NOMO-1 treated with dmso at 0.1 percent for 144 hours (cell line): ENCODE measurements at regions not wholly inside any gene's neighbourhood (a gene's known extent, or its start where the extent isn't known, plus 50 kb on each side); places are given as distances from the start of the nearest gene placed in this dataset.

Experiments
- DNase-seq: peaks from one replicate; lab custom pipeline; 2025; ENCODE audit not compliant: unreplicated experiment; lab: John Stamatoyannopoulos, UW

GRCh38 chr17:72254808-72255449, 134.1 kb downstream of the SOX9 start:
- no peak for DNase-seq

GRCh38 chr17:72255481-72255880, 134.7 kb downstream of the SOX9 start:
- DNase-seq = no peak

- DNase-seq = no peak
These were observed 137.9 kb downstream of the SOX9 start for GRCh38 chr17:72258711-72259110.

GRCh38 chr17:72259922-72260321, 139.1 kb downstream of the SOX9 start:
- DNase-seq = no peak

GRCh38 chr17:72262766-72263165, 141.9 kb downstream of the SOX9 start:
- DNase-seq = no peak

GRCh38 chr17:72264682-72265405, 144.0 kb downstream of the SOX9 start:
- DNase-seq = no peak

- DNase-seq = no peak
These were observed 145.4 kb downstream of the SOX9 start for GRCh38 chr17:72266112-72266775.

GRCh38 chr17:72267601-72268000, 146.8 kb downstream of the SOX9 start:
- DNase-seq = no peak

- DNase-seq = no peak
These were observed 147.6 kb downstream of the SOX9 start for GRCh38 chr17:72268431-72268830.

GRCh38 chr17:72270273-72270924, 149.6 kb downstream of the SOX9 start:
- DNase-seq = no peak

GRCh38 chr17:72271603-72272002, 150.8 kb downstream of the SOX9 start:
- no peak for DNase-seq

GRCh38 chr17:72273289-72274056, 152.7 kb downstream of the SOX9 start:
- DNase-seq = no peak

- no peak for DNase-seq
These were observed 153.8 kb downstream of the SOX9 start for GRCh38 chr17:72274614-72275013.

GRCh38 chr17:72280881-72281280, 160.1 kb downstream of the SOX9 start:
- DNase-seq = no peak

- DNase-seq = no peak
These were observed 161.7 kb downstream of the SOX9 start for GRCh38 chr17:72282439-72283029.

- no peak for DNase-seq
These were observed 164.0 kb downstream of the SOX9 start for GRCh38 chr17:72284806-72285205.

- no peak for DNase-seq
These were observed 166.8 kb downstream of the SOX9 start for GRCh38 chr17:72287586-72287985.

- no peak for DNase-seq
These were observed 173.7 kb downstream of the SOX9 start for GRCh38 chr17:72294487-72294893.

GRCh38 chr17:72295916-72296315, 175.1 kb downstream of the SOX9 start:
- no peak for DNase-seq

- DNase-seq = no peak
These were observed 175.6 kb downstream of the SOX9 start for GRCh38 chr17:72296456-72296855.
